HFF-Myc (cell line): ENCODE measurements at regions not wholly inside any gene's neighbourhood (a gene's known extent, or its start where the extent isn't known, plus 50 kb on each side); places are given as distances from the start of the nearest gene placed in this dataset.

Source experiments
- DNase-seq: peaks from one replicate; pipeline ENCODE4 v3.0.0-alpha.2; 2011; ENCODE audit warnings: low read depth; ENCODE audit errors: extremely low read depth
- H3K4me3 ChIP-seq: replicated peaks from 2 replicates; pipeline ENCODE4 v1.5.1; 2011; ENCODE audit warnings: low read depth, mild to moderate bottlenecking, control low read depth, low read length
- TF ChIP-seq, protein P1 (sequence below): IDR thresholded peaks from 2 replicates; pipeline ENCODE4 v1.5.1; 2012; ENCODE audit warnings: mild to moderate bottlenecking, low read depth, low read length, control low read depth; ENCODE audit errors: missing control alignments

DNA sequence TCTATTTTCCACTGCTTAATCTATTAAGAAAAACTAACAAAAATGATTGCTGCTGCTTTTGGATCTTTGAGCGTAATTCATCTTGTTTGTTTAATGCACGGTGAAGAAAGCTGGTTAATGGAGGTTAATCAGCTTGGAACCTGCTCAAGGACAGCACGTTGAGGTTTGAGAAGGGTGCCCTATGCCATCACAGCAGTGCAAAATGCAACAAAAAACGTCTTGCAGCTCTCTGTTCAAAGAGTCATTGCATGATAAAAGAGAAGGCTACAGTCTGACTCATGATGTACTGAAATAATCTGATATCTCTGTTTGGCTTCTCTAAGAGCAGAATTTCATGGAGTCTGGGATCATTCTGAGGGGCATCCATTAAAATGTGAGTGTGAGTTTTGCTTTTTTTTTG, 80.6 kb upstream of the PREP start:
- H3K4me3 ChIP-seq, result no peak overlapping the region
- DNase-seq, result no peak
- TF ChIP-seq, protein P1, sequence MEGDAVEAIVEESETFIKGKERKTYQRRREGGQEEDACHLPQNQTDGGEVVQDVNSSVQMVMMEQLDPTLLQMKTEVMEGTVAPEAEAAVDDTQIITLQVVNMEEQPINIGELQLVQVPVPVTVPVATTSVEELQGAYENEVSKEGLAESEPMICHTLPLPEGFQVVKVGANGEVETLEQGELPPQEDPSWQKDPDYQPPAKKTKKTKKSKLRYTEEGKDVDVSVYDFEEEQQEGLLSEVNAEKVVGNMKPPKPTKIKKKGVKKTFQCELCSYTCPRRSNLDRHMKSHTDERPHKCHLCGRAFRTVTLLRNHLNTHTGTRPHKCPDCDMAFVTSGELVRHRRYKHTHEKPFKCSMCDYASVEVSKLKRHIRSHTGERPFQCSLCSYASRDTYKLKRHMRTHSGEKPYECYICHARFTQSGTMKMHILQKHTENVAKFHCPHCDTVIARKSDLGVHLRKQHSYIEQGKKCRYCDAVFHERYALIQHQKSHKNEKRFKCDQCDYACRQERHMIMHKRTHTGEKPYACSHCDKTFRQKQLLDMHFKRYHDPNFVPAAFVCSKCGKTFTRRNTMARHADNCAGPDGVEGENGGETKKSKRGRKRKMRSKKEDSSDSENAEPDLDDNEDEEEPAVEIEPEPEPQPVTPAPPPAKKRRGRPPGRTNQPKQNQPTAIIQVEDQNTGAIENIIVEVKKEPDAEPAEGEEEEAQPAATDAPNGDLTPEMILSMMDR, result no peak

DNA sequence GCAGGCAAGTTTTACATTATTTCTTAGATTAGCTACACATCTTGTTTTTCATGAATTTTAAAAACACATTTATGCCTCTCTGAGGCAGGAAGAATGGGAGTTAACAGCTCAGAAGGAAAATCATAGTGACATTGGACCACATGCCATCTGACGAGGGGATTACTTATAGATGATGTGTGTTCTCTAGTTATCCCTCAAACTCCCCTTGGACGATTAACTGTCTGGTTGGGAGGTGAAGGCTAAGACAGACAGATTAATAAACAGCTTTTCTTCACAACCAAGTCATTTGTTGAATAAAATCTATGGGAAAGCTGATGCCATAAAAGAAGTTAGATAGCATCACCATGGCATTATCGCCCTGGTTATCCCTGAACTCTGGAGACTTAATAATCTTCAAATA, 80.0 kb upstream of the PREP start:
- TF ChIP-seq, protein P1, result no peak

DNA sequence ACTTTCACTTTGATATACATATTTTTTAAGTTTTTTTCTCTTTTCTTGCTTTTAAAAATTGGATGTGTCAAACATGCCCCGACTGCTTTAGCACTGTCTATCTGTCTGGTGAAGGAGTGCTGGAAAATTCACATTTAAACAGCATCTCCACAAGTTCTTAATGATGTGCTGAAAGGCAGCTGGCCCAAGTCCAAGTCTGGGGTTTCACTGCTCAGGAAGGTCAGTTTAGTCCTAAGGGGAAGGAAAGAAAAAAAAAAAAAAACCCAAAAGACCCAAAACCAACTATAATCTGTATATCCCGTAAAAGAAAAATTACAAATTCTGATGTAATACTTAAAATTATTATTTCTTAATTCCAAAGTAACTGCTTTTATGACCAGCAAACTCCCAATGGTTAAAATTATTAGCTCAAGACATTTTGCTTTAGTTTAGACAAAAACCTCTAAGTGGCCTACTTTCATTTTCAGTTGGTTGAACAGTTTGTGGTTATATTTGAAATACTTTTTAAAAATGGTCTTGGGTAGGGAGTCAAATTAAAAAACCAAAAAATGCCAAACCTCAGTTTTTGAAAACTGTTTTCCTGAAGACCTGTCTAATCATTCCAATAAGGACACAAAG, 79.5 kb upstream of the PREP start:
- TF ChIP-seq, protein P1, result no peak
- H3K4me3 ChIP-seq, result no peak overlapping the region
- DNase-seq, result no peak

More for the DNA sequence above, 80.0 kb upstream of the PREP start:
- no peak overlapping the region for H3K4me3 ChIP-seq
- DNase-seq, result no peak

DNA sequence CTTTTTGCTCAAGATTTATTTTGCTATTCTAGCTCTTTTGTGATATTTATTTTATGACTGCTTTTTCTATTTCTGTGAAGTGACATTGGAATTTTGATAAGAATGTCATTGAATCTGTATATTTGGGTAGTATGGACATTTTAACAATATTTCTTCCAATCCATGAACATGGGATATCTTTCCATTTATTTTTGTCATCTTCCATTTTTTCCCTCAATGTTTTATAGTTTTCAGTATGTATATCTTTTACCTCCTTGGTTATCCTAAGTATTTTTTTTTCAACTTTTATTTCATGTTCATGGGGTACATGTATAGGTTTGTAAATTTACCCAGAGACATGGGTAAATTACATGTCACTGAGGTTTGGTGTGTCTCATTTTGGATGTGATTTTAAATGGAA, 74.1 kb upstream of the PREP start:
- TF ChIP-seq, protein P1, result no peak
- DNase-seq, result no peak
- H3K4me3 ChIP-seq, result no peak overlapping the region

DNA sequence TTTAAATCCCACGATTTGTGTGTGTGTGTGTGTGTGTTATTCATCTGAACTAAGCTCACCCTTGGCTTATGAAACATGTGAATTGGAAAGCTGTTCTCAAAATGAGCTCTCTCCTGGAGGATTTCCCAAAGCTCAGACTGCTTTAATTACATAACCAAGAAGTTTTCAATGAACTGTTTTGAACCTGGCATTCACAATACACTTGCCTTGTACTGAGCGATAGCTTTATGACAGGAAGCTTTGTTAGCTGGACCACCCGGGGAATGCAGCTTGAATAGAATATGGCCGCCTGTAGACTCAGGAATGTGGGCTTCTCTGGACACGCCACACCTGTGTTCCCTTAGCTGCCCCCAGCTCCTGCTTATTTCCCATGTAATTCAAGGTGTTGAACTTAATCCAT, 71.4 kb upstream of the PREP start:
- TF ChIP-seq, protein P1, result no peak
- no peak for DNase-seq
- no peak overlapping the region for H3K4me3 ChIP-seq

DNA sequence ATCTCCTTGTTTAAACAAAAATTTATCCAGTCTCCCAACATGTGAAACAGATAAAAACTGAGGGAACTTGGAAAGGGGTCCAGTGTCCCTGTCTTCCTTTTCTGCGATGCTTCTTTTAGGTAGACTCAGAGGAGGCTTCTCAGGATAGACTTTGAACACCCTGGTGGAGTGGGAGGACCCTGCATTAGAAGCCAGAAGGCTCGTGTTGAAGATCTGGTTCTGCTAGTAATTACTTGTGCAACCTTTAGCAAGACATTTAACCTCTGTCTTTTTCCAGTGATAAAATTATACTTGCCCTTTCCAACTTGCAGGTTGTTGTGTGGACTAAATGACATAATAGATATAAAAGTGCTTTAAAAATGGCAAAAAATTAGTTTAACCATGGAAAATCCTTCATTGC, 67.1 kb upstream of the PREP start:
- DNase-seq, result no peak
- TF ChIP-seq, protein P1, result no peak
- no peak overlapping the region for H3K4me3 ChIP-seq

DNA sequence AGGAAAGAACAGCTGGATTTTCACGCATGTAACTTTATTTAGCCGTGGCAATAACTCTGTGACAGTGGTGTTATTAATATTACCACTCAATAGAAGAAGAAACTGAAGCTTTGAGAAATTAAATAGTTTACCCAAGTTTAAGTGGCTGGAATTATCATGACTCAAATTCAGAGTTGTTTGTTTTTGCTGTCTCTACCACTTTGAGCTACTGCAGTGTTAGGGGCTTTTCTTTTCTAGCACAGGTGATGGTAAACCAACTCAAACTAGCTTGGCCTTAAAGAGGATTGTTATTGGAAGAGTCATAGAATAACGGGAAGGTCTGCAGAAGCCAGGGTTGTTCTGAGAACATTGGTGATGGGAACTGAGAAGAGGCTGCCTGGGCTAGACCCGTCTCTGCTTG, 66.0 kb upstream of the PREP start:
- no peak for DNase-seq
- TF ChIP-seq, protein P1, result no peak
- H3K4me3 ChIP-seq, result no peak overlapping the region
